ENCODE measurements at regions not wholly inside any gene's neighbourhood (a gene's known extent, or its start where the extent isn't known, plus 50 kb on each side); places are given as distances from the start of the nearest gene placed in this dataset.

- DNase-seq: no peak
- Mint-ChIP-seq H3K36me3 (ENCODE audit: low read depth) (no peaks in the 10 kb centered on the region), H3K27me3 (peaks cover 16% of the 10 kb centered on the region), H3K4me3 (no peak overlapping the region), H3K9me3 (peaks cover 4% of the 10 kb centered on the region), H3K27ac (no peak overlapping the region), H3K4me1 (ENCODE audit: low read depth) (no peaks in the 10 kb centered on the region)
Observed at GRCh38 chr2:41750829-41751228, 297.0 kb upstream of the PKDCC start.

- no peaks in the 10 kb centered on the region for H3K36me3 Mint-ChIP-seq (ENCODE audit: low read depth)
- no peak for DNase-seq
- H3K4me1 Mint-ChIP-seq (ENCODE audit: low read depth): no peaks in the 10 kb centered on the region
- no peaks in the 10 kb centered on the region for H3K9me3 Mint-ChIP-seq
- peaks cover 21% of the 10 kb centered on the region for H3K27me3 Mint-ChIP-seq
- H3K4me3 Mint-ChIP-seq: no peak overlapping the region
- H3K27ac Mint-ChIP-seq: no peak overlapping the region
Observed at GRCh38 chr2:41759880-41760279, 287.9 kb upstream of the PKDCC start.

GRCh38 chr2:41763141-41763540 is 284.7 kb upstream of the PKDCC start:
- Mint-ChIP-seq H3K27me3 (peaks cover 9% of the 10 kb centered on the region), H3K9me3 (no peaks in the 10 kb centered on the region), H3K36me3 (ENCODE audit: low read depth) (no peaks in the 10 kb centered on the region), H3K4me3 (no peak overlapping the region), H3K27ac (no peak overlapping the region), H3K4me1 (ENCODE audit: low read depth) (no peaks in the 10 kb centered on the region)
- no peak for DNase-seq

GRCh38 chr2:41764131-41764530 is 283.7 kb upstream of the PKDCC start:
- peaks cover 4% of the 10 kb centered on the region for H3K27me3 Mint-ChIP-seq
- H3K4me3 Mint-ChIP-seq: no peak overlapping the region
- no peak overlapping the region for H3K27ac Mint-ChIP-seq
- H3K9me3 Mint-ChIP-seq: no peaks in the 10 kb centered on the region
- H3K4me1 Mint-ChIP-seq (ENCODE audit: low read depth): no peaks in the 10 kb centered on the region
- no peaks in the 10 kb centered on the region for H3K36me3 Mint-ChIP-seq (ENCODE audit: low read depth)
- DNase-seq: no peak

- Mint-ChIP-seq H3K4me1 (ENCODE audit: low read depth) (no peaks in the 10 kb centered on the region), H3K27me3 (peaks cover 6% of the 10 kb centered on the region), H3K27ac (no peak overlapping the region), H3K36me3 (ENCODE audit: low read depth) (no peaks in the 10 kb centered on the region), H3K9me3 (no peaks in the 10 kb centered on the region), H3K4me3 (no peak overlapping the region)
- no peak for DNase-seq
Observed at GRCh38 chr2:41764919-41765318, 282.9 kb upstream of the PKDCC start.

GRCh38 chr2:41768310-41768709 is 279.5 kb upstream of the PKDCC start:
- Mint-ChIP-seq H3K4me3 (no peak overlapping the region), H3K4me1 (ENCODE audit: low read depth) (no peaks in the 10 kb centered on the region), H3K27ac (no peak overlapping the region), H3K9me3 (no peaks in the 10 kb centered on the region), H3K36me3 (ENCODE audit: low read depth) (no peaks in the 10 kb centered on the region), H3K27me3 (peaks cover 17% of the 10 kb centered on the region)
- no peak for DNase-seq

GRCh38 chr2:41771710-41772109 is 276.1 kb upstream of the PKDCC start:
- no peaks in the 10 kb centered on the region for H3K9me3 Mint-ChIP-seq
- no peaks in the 10 kb centered on the region for H3K4me1 Mint-ChIP-seq (ENCODE audit: low read depth)
- no peaks in the 10 kb centered on the region for H3K36me3 Mint-ChIP-seq (ENCODE audit: low read depth)
- no peak for DNase-seq
- H3K4me3 Mint-ChIP-seq: no peak overlapping the region
- no peak overlapping the region for H3K27ac Mint-ChIP-seq
- H3K27me3 Mint-ChIP-seq: peaks cover 17% of the 10 kb centered on the region

GRCh38 chr2:41772697-41773096 is 275.1 kb upstream of the PKDCC start:
- no peak overlapping the region for H3K4me3 Mint-ChIP-seq
- no peak overlapping the region for H3K27ac Mint-ChIP-seq

GRCh38 chr2:41774011-41774605 is 273.7 kb upstream of the PKDCC start:
- Mint-ChIP-seq H3K27me3 (peaks cover 13% of the 10 kb centered on the region), H3K9me3 (no peaks in the 10 kb centered on the region), H3K27ac (no peak overlapping the region), H3K4me1 (ENCODE audit: low read depth) (no peaks in the 10 kb centered on the region), H3K4me3 (no peak overlapping the region), H3K36me3 (ENCODE audit: low read depth) (no peaks in the 10 kb centered on the region)
- no peak for DNase-seq

More at GRCh38 chr2:41772697-41773096, 275.1 kb upstream of the PKDCC start:
- Mint-ChIP-seq H3K9me3 (no peaks in the 10 kb centered on the region), H3K4me1 (ENCODE audit: low read depth) (no peaks in the 10 kb centered on the region), H3K27me3 (peaks cover 14% of the 10 kb centered on the region), H3K36me3 (ENCODE audit: low read depth) (no peaks in the 10 kb centered on the region)
- DNase-seq: no peak

GRCh38 chr2:41775366-41776025 is 272.3 kb upstream of the PKDCC start:
- no peak for DNase-seq
- no peak overlapping the region for H3K4me3 Mint-ChIP-seq
- H3K27ac Mint-ChIP-seq: no peak overlapping the region
- no peaks in the 10 kb centered on the region for H3K36me3 Mint-ChIP-seq (ENCODE audit: low read depth)
- peaks cover 5% of the 10 kb centered on the region for H3K27me3 Mint-ChIP-seq
- no peaks in the 10 kb centered on the region for H3K4me1 Mint-ChIP-seq (ENCODE audit: low read depth)
- H3K9me3 Mint-ChIP-seq: no peaks in the 10 kb centered on the region

GRCh38 chr2:41779888-41780287 is 267.9 kb upstream of the PKDCC start:
- no peaks in the 10 kb centered on the region for H3K9me3 Mint-ChIP-seq
- H3K4me3 Mint-ChIP-seq: no peak overlapping the region
- no peaks in the 10 kb centered on the region for H3K36me3 Mint-ChIP-seq (ENCODE audit: low read depth)
- H3K27me3 Mint-ChIP-seq: peaks cover 10% of the 10 kb centered on the region
- H3K27ac Mint-ChIP-seq: no peak overlapping the region
- H3K4me1 Mint-ChIP-seq (ENCODE audit: low read depth): no peaks in the 10 kb centered on the region
- no peak for DNase-seq

GRCh38 chr2:41782306-41783158 is 265.3 kb upstream of the PKDCC start:
- no peaks in the 10 kb centered on the region for H3K9me3 Mint-ChIP-seq
- H3K36me3 Mint-ChIP-seq (ENCODE audit: low read depth): no peaks in the 10 kb centered on the region
- no peak for DNase-seq
- H3K4me3 Mint-ChIP-seq: no peak overlapping the region
- H3K27ac Mint-ChIP-seq: no peak overlapping the region
- H3K27me3 Mint-ChIP-seq: peaks cover 26% of the 10 kb centered on the region
- no peaks in the 10 kb centered on the region for H3K4me1 Mint-ChIP-seq (ENCODE audit: low read depth)

GRCh38 chr2:41784496-41784895 is 263.3 kb upstream of the PKDCC start:
- DNase-seq: no peak
- Mint-ChIP-seq H3K27me3 (peaks cover 26% of the 10 kb centered on the region), H3K9me3 (no peaks in the 10 kb centered on the region), H3K4me1 (ENCODE audit: low read depth) (no peaks in the 10 kb centered on the region), H3K4me3 (no peak overlapping the region), H3K36me3 (ENCODE audit: low read depth) (no peaks in the 10 kb centered on the region), H3K27ac (no peak overlapping the region)

- H3K36me3 Mint-ChIP-seq (ENCODE audit: low read depth): no peaks in the 10 kb centered on the region
- H3K4me3 Mint-ChIP-seq: no peak overlapping the region
- H3K27ac Mint-ChIP-seq: no peak overlapping the region
- no peaks in the 10 kb centered on the region for H3K9me3 Mint-ChIP-seq
- DNase-seq: no peak
- no peaks in the 10 kb centered on the region for H3K4me1 Mint-ChIP-seq (ENCODE audit: low read depth)
- H3K27me3 Mint-ChIP-seq: peaks cover 26% of the 10 kb centered on the region
Observed at GRCh38 chr2:41785251-41786022, 262.4 kb upstream of the PKDCC start.

All from activated T-cell treated with anti-CD3 and anti-CD28 coated beads, Interleukin-2, amount 50 U/mL, for 24 hours (primary cell).